Motor neuron (in vitro differentiated cells): ENCODE measurements at regions not wholly inside any gene's neighbourhood (a gene's known extent, or its start where the extent isn't known, plus 50 kb on each side); places are given as distances from the start of the nearest gene placed in this dataset.

ENCODE experiments used
- ATAC-seq, 8 experiments: fragments of 200-7000 bp; cut with Tn5 transposase; replicated peaks in 6 of 8; 2 replicates each; pipeline ENCODE4 v1.8.0; 2021; ENCODE audit warnings: mild to moderate bottlenecking in 8 of 8, moderate library complexity in 8 of 8
- H3K27ac ChIP-seq, 2 donors: fragments of 250-450 bp; sonication (Bioruptor Pico); 2 replicates each; pipeline ENCODE4 v1.9.0; 2021; ENCODE audit warnings: antibody characterized with exemption in 2 of 2, mild to moderate bottlenecking in 2 of 2, moderate library complexity in 1 of 2
- H3K4me1 ChIP-seq, 2 donors: fragments of 250-450 bp; sonication (Bioruptor Pico); replicated peaks in 1 of 2; 2 replicates each; pipeline ENCODE4 v1.6.1; 2021; ENCODE audit warnings: antibody characterized with exemption in 2 of 2, mild to moderate bottlenecking in 2 of 2, moderate library complexity in 1 of 2
- H3K4me3 ChIP-seq, 5 donors: fragments of 250-450 bp; sonication (Bioruptor Pico); 2 replicates each; pipeline ENCODE4 v1.9.0; 2021; ENCODE audit warnings: antibody characterized with exemption in 5 of 5, mild to moderate bottlenecking in 5 of 5, moderate library complexity in 4 of 5
- WGBS, 10 experiments: fragments of 450-650 bp; shearing (Covaris generic); methylation state at CpG; one replicate each; pipeline ENCODE4 v1.0.0; 2022; 5-methylcytosine and 5-hydroxymethylcytosine counted together
- in situ Hi-C, 9 experiments: fragments of 400-800 bp; cut with MboI; loops; one replicate each; pipeline ENCODE4 v1.15.0; 2021; ENCODE audit warnings: low sequenced_read_pairs in 9 of 9, low pct_unique_long_range_greater_than_20kb in 2 of 9; ENCODE audit not compliant: unreplicated experiment in 9 of 9

DNA sequence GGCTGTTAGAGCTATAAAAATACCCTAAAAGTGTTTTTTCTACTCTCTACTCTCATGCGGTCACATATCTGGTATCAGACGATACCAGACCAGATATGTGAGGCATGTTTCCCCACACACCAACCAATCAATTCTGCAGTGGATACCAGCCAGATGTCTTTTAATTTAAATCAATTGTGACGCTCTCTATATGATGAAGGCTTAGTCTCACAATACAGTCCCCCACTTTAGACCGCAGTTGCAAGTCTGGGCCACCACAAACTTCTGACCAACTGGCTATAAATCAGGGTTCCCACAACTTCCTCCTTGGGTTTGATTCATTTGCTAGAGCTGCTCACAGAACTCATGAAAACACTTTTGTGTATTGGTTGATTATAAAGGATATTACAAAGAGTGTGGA is 586.1 kb upstream of the ZP4 start:
- in situ Hi-C loops: no loop called here
- WGBS, 10 experiments: 50 to 100% (median 88%) methylated on average over 1 to 4 of the region's 4 CpGs; no CpG with 5 or more reads in 1 of the 10 experiments
- peak in 1 of 8 experiments; percentile 16 for ATAC-seq
- H3K27ac ChIP-seq: no peak overlapping the region
- peaks cover 2 to 26% of the 10 kb centered on the region in 2 donors for H3K4me1 ChIP-seq
- no peak overlapping the region for H3K4me3 ChIP-seq

DNA sequence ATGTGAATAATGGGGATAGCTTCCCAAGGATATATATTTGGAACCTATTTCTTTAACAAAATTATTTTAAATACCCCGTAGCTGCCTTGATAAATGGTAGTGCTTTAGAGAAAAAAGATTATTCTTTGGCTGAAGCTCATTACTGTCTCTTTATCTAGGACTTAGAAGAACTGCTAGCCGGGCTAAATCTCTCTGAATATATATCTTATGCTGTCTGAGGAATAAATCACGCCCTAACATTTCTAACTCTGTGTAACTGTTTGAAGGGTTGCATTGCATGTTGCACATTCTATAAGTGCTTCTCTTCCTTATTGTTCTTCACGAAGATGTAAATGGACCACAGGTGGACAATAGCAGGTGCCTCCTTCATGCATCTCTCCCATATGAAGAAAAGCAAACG is 585.0 kb upstream of the ZP4 start:
- WGBS, 10 experiments: 7 to 88% (median 60%) methylated on average over 1 to 5 of the region's 5 CpGs
- H3K4me1 ChIP-seq: peaks cover 2 to 26% of the 10 kb centered on the region in 2 donors
- peak in 4 of 8 experiments; percentile 49 to 77 (median 64) for ATAC-seq
- no peak overlapping the region for H3K27ac ChIP-seq
- H3K4me3 ChIP-seq: no peak overlapping the region
- in situ Hi-C loops: no loop called here

DNA sequence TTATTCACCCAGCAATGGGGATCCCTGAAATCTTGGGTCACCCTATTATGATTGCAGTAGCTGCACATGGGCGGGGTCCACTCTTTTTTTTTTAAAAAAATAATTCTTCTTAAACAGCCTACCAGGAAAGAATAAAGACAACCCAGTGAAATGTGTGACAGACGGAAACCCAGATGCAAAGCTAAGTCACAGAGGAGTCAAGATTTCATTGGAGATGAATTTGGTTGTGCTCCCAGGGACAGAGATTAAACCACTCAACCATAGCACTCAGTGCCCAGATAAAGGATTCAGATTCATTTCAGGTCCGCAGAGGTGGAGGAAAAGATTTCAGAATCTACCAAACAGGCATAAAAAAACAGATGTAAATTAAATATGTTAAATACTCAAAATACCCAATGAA is 583.5 kb upstream of the ZP4 start:
- ATAC-seq: peak in 3 of 8 experiments; percentile 36 to 76 (median 75)
- H3K4me1 ChIP-seq: peaks cover 0 to 26% of the 10 kb centered on the region in 2 donors

DNA sequence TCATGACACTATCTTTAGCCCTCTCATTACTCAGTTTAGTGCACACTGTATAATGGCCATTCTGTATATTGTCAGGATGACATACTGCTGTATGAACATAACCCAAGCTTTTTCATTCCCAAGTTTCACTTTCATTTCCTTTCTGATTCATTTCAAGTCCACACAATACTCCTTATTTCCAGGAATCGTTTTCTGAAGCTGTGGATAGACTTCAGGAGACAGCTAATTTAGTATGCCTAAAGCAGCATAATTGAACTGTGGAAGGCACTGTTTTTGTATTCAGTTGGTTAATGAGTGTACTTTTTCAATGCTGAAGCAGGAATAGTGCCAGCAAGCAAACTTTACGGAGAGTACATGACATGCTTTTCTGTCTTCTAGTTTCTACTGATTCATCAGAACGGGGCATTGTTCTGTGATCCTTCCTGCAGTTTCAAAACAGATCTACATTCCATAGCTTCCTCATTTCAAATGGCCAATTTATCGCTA is 578.5 kb upstream of the ZP4 start:
- 20 to 100% (median 65%) methylated on average over 1 to 4 of the region's 4 CpGs; no CpG with 5 or more reads in 1 of the 10 experiments for WGBS, 10 experiments
- no peak overlapping the region for H3K4me3 ChIP-seq
- H3K27ac ChIP-seq: no peak overlapping the region
- H3K4me1 ChIP-seq: peaks cover 0 to 8% of the 10 kb centered on the region in 2 donors
- ATAC-seq: peak in 6 of 8 experiments; percentile 72 to 97 (median 95)
- in situ Hi-C loops: no loop called here

More for the DNA sequence above, 583.5 kb upstream of the ZP4 start:
- 0 to 71% (median 31%) methylated on average over 1 to 3 of the region's 3 CpGs; no CpG with 5 or more reads in 1 of the 10 experiments for WGBS, 10 experiments
- in situ Hi-C loops: no loop called here
- Histone ChIP-seq H3K27ac (no peak overlapping the region), H3K4me3 (no peak overlapping the region)

DNA sequence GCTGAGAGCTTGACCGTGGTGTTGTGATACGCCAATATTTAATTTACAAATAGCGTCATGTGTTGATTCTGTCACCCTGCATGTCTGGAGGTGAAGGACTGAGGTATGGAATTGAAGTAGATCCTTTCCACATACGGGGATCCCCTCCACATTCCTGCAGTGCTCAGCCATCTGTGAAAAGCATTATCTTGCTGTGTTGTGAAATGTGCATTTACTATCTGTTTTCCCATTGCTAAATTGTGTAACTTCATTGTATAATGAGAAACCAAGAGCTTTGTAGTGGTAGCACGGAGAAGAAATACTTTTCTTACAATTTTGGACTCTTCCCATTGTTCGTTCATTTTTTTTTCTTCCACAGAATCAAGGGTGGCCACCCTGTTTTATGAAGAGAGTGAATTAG is 577.3 kb upstream of the ZP4 start:
- in situ Hi-C loops: no loop called here
- 18 to 93% (median 83%) methylated on average over 2 to 6 of the region's 6 CpGs; no CpG with 5 or more reads in 2 of the 10 experiments for WGBS, 10 experiments

DNA sequence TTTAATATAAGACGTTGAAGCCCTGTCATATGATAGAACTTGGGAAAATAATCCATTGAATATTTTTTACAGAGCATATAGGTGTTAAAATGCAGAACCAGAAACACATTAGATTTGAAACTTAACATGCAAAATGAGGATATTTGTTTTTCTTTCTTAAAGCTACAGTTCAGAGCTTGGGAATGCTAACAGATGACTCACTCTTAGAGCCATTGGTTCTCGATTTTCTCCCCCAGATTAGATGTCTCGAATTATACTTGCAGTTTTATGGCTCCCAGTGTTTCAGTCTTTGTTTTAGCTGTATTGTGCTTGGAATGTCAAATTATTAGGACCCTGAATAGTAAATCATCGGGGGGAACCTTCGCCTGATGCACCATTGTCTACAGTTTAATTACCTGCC is 575.7 kb upstream of the ZP4 start:
- WGBS, 10 experiments: 0 to 94% (median 84%) methylated on average over 1 to 5 of the region's 5 CpGs
- Histone ChIP-seq H3K4me1 (peaks cover 0 to 7% of the 10 kb centered on the region in 2 donors), H3K4me3 (no peak overlapping the region), H3K27ac (no peak overlapping the region)
- ATAC-seq: peak in 1 of 8 experiments; percentile 43
- in situ Hi-C loops: no loop called here

More for the DNA sequence above, 577.3 kb upstream of the ZP4 start:
- H3K4me1 ChIP-seq: peaks cover 0 to 7% of the 10 kb centered on the region in 2 donors
- H3K27ac ChIP-seq: no peak overlapping the region
- peak in 1 of 8 experiments; percentile 20 for ATAC-seq
- no peak overlapping the region for H3K4me3 ChIP-seq

DNA sequence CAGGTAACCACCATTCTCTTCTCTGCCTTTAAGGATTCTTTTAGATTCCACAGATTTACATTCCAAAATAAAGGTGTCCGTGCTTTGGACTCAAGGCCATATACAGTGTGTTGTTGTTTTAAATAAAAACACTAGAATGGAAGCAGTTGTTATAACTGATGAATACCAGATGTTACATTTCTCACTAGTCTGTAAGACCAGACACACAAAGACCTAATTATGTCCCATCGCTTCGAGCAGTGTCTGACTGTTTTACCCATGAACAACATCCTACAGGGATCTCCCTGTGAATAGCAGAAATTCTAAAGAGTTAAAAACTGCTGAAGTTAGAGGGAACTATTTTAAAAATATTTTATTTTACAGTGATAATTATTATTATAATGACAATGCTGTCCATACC is 574.7 kb upstream of the ZP4 start:
- WGBS, 10 experiments: 0 to 100% (median 83%) methylated on average over 1 to 3 of the region's 3 CpGs; no CpG with 5 or more reads in 1 of the 10 experiments
- Histone ChIP-seq H3K4me1 (peaks cover 0 to 7% of the 10 kb centered on the region in 2 donors), H3K27ac (no peak overlapping the region), H3K4me3 (no peak overlapping the region)
- no peak for ATAC-seq
- in situ Hi-C loops: no loop called here

DNA sequence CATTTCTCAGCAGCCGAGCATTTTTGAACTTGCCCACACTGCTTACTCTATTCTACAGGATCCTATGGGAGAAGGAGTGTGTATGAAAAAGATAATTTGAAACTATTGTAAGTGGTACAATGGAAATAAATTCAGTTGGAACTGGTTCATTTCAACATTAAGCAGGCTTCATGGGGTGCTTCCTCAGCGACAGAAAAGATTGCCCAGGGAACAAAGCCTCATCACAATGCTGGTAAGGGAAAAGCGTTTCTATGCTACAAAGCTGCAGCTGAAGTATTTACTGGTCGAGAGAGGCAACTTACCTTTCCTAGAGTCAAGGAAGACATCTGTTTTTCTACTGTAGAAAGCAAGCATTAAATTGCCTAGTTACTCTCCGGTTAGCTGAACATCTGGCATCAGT is 568.2 kb upstream of the ZP4 start:
- in situ Hi-C loops: no loop called here
- H3K4me1 ChIP-seq: peaks cover 10 to 11% of the 10 kb centered on the region in 2 donors
- ATAC-seq: peak in 5 of 8 experiments; percentile 75 to 97 (median 78)
- 5 to 55% (median 20%) methylated on average over 2 to 5 of the region's 5 CpGs for WGBS, 10 experiments
- no peak overlapping the region for H3K27ac ChIP-seq
- no peak overlapping the region for H3K4me3 ChIP-seq

DNA sequence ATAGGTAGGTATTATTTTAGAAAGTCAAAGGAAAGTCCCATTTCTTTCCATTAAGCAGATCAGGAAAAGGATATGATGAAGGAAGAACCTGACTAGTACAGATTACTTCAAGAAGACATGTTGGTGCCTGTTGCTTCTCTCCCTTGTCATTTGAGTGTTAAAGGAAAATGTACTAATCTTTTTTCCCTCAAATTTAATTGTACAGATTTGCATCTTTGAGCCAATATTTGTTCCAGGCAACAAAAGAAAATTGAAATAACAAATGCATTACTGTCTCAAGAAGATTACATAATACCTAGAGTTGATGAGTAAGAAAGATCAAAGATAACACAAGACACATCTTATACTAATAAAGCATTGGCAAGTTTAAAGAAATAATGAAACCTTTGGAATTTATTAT is 566.9 kb upstream of the ZP4 start:
- no peak overlapping the region for H3K27ac ChIP-seq
- H3K4me1 ChIP-seq: peaks cover 10 to 11% of the 10 kb centered on the region in 2 donors
- ATAC-seq: no peak
- in situ Hi-C loops: no loop called here
- no peak overlapping the region for H3K4me3 ChIP-seq

DNA sequence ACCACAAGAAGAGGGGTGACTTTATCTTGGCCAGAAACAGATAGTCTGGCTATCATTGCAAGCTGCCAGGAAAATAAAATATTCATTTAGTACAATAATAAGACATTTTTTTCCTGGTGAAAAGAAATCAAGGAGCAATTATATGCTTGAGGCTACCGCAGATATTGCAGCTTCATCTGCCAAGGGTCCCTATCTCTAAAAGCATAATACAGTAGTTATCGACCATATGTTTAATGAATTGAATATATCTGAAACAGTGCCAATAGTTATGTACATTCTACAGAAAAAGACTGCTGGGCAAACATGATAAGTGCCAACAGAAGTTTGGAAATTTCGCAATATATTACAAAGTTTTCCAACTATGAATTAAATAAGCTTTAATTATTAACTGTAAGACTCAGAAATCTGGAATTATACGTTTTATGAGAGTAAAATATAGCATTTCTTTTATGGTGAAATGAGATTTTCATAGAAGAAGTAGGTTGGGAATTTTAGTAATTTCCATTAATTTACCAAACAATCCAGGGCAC is 561.1 kb upstream of the ZP4 start:
- ATAC-seq: no peak
- no peak overlapping the region for H3K4me3 ChIP-seq
- H3K4me1 ChIP-seq: no peaks in the 10 kb centered on the region
- WGBS, 10 experiments: 0 to 95% (median 80%) methylated on average over 1 to 4 of the region's 4 CpGs
- in situ Hi-C loops: no loop called here
- H3K27ac ChIP-seq: no peak overlapping the region

DNA sequence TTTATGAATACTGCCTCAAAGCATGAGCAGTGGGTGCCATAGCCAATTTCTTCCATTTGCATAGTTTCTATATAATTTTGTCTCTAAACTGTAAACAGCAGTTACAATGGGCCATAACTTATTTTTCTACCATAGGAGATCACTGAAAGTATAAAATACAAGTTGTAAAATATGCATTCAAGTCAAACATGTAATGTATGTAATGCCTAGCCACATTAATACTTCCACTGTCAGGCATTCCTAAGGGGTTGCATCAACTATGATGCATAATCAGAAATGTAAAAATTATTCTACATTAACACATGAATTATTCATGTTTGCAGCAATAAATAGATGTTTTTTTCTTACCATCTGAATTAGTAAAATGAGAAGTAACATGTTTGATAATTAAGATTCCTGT is 560.3 kb upstream of the ZP4 start:
- in situ Hi-C loops: no loop called here
- H3K4me1 ChIP-seq: no peaks in the 10 kb centered on the region

DNA sequence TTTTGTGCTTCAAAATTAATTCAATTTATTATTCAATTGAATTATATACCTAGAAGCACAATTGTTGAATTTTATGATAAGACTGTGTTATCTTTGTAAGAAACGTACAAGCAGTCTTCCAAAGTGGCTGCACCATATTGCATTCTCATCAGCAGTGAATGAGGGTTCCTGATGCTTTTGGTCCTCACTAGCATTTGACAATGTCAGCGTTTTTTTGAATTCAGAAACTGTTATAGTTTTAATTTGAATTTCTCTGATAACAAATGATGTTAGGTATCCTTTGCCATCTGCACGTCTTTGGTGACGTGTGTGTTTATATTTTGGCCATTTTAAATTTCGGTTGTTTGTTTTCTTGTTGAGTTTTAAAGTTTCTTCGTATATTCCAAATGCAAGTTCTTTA is 553.0 kb upstream of the ZP4 start:
- no peak for ATAC-seq
- Histone ChIP-seq H3K4me1 (peaks cover 0 to 4% of the 10 kb centered on the region in 2 donors), H3K4me3 (no peak overlapping the region), H3K27ac (no peak overlapping the region)
- in situ Hi-C loops: no loop called here
- 0 to 100% (median 92%) methylated on average over 2 to 6 of the region's 6 CpGs for WGBS, 10 experiments

More for the DNA sequence above, 560.3 kb upstream of the ZP4 start:
- Histone ChIP-seq H3K27ac (no peak overlapping the region), H3K4me3 (no peak overlapping the region)
- peak in 2 of 8 experiments; percentile 24 to 41 for ATAC-seq

DNA sequence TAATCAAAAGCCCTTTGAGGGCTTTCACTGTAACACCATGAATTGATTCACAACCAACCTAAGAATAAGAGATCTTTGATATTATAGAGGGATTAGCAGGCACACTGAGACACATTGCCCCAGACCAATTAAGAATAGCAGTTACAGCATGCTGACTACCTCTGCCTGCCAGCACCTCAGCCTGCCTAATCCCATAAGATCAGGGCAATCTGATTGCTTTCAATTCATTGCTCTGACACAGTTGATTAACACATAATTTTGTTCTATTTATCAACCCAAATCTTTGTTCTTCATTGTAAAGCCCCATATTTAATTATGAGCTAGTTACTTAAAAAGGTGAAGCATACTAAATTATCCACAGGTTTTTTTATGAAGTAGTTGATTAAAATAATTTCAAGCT is 548.8 kb upstream of the ZP4 start:
- ATAC-seq: peak in 1 of 8 experiments; percentile 42
- Histone ChIP-seq H3K4me1 (peaks cover 0 to 4% of the 10 kb centered on the region in 2 donors), H3K27ac (no peak overlapping the region), H3K4me3 (no peak overlapping the region)
- in situ Hi-C loops: no loop called here
